ENCODE measurements at regions not wholly inside any gene's neighbourhood (a gene's known extent, or its start where the extent isn't known, plus 50 kb on each side); places are given as distances from the start of the nearest gene placed in this dataset.

DNA sequence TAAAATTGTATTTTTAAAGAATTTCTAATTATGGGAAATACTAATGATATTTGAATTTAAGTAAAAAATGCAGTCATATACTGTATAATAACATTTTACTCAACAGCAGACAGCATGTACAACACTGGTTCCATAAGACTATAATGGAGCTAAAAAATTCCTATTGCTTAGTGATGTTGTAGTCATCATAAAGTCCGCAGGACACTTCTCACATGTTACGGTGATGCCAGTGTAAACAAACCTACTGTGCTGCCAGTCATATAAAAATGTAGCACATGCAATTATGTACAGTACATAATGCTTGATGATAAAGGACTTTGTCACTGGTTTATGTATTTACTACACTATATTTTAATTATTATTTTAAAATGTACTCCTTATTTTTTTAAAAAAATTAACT is 629.3 kb downstream of the IPMK start:
- TF ChIP-seq, protein P1, sequence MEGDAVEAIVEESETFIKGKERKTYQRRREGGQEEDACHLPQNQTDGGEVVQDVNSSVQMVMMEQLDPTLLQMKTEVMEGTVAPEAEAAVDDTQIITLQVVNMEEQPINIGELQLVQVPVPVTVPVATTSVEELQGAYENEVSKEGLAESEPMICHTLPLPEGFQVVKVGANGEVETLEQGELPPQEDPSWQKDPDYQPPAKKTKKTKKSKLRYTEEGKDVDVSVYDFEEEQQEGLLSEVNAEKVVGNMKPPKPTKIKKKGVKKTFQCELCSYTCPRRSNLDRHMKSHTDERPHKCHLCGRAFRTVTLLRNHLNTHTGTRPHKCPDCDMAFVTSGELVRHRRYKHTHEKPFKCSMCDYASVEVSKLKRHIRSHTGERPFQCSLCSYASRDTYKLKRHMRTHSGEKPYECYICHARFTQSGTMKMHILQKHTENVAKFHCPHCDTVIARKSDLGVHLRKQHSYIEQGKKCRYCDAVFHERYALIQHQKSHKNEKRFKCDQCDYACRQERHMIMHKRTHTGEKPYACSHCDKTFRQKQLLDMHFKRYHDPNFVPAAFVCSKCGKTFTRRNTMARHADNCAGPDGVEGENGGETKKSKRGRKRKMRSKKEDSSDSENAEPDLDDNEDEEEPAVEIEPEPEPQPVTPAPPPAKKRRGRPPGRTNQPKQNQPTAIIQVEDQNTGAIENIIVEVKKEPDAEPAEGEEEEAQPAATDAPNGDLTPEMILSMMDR (IDR thresholded peaks at IDR 0.05 in 2 of 3, conservative IDR thresholded peaks at IDR 0.05 in 1 of 3; ENCODE audit: control insufficient read depth in 2 of 3, extremely low read depth in 1 of 3, insufficient read depth in 1 of 3, low read depth in 3 of 3, low read length in 3 of 3) = no peak
- no peak for TF ChIP-seq EP300 (IDR thresholded peaks at IDR 0.05; ENCODE audit: borderline replicate concordance in 1 of 2, control insufficient read depth in 1 of 2, low read depth in 2 of 2, low read length in 2 of 2)
- TF ChIP-seq, protein P2, sequence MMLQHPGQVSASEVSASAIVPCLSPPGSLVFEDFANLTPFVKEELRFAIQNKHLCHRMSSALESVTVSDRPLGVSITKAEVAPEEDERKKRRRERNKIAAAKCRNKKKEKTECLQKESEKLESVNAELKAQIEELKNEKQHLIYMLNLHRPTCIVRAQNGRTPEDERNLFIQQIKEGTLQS (IDR thresholded peaks at IDR 0.05; ENCODE audit: borderline replicate concordance, extremely low read depth, low read depth, low read length) = no peak
- no peak for TF ChIP-seq EZH2 (IDR thresholded peaks at IDR 0.05; ENCODE audit: borderline replicate concordance, control insufficient read depth, low read depth, low read length)
- TF ChIP-seq CHD2 (IDR thresholded peaks at IDR 0.05; ENCODE audit: borderline replicate concordance, low read depth, low read length) = no peak
- TF ChIP-seq, protein P3, sequence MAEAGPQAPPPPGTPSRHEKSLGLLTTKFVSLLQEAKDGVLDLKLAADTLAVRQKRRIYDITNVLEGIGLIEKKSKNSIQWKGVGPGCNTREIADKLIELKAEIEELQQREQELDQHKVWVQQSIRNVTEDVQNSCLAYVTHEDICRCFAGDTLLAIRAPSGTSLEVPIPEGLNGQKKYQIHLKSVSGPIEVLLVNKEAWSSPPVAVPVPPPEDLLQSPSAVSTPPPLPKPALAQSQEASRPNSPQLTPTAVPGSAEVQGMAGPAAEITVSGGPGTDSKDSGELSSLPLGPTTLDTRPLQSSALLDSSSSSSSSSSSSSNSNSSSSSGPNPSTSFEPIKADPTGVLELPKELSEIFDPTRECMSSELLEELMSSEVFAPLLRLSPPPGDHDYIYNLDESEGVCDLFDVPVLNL (IDR thresholded peaks at IDR 0.05; ENCODE audit: low read depth, low read length) = no peak
- TF ChIP-seq, protein P4, sequence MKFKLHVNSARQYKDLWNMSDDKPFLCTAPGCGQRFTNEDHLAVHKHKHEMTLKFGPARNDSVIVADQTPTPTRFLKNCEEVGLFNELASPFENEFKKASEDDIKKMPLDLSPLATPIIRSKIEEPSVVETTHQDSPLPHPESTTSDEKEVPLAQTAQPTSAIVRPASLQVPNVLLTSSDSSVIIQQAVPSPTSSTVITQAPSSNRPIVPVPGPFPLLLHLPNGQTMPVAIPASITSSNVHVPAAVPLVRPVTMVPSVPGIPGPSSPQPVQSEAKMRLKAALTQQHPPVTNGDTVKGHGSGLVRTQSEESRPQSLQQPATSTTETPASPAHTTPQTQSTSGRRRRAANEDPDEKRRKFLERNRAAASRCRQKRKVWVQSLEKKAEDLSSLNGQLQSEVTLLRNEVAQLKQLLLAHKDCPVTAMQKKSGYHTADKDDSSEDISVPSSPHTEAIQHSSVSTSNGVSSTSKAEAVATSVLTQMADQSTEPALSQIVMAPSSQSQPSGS (IDR thresholded peaks at IDR 0.05; ENCODE audit: low read length) = no peak
- TF ChIP-seq, protein P5, sequence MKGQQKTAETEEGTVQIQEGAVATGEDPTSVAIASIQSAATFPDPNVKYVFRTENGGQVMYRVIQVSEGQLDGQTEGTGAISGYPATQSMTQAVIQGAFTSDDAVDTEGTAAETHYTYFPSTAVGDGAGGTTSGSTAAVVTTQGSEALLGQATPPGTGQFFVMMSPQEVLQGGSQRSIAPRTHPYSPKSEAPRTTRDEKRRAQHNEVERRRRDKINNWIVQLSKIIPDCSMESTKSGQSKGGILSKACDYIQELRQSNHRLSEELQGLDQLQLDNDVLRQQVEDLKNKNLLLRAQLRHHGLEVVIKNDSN (IDR thresholded peaks at IDR 0.05; ENCODE audit: borderline replicate concordance, extremely low read length, insufficient read depth, low read depth, low read length) = no peak
- no peak for TF ChIP-seq MYC (IDR thresholded peaks at IDR 0.05; ENCODE audit: insufficient read depth, insufficient read length, insufficient replicate concordance, low read length, severe bottlenecking)
- no peak for TF ChIP-seq POLR2A (IDR thresholded peaks at IDR 0.05; ENCODE audit: low read depth, low read length)
- TF ChIP-seq RELA (IDR thresholded peaks at IDR 0.05; ENCODE audit: borderline replicate concordance, partially characterized antibody) = no peak

All from GM12878 (cell line).